Breast epithelium (tissue), 3 donors: ENCODE measurements at regions not wholly inside any gene's neighbourhood (a gene's known extent, or its start where the extent isn't known, plus 50 kb on each side); places are given as distances from the start of the nearest gene placed in this dataset.

Experiments
- POLR2A ChIP-seq: fragments of 450-650 bp; IDR thresholded peaks from one replicate; pipeline ENCODE4 v1.6.1; 2016; ENCODE audit warnings: antibody characterized with exemption, mild to moderate bottlenecking, moderate library complexity
- POLR2AphosphoS5 ChIP-seq, 3 donors: sonication (generic); formaldehyde crosslinking; IDR thresholded peaks; one replicate each; pipeline ENCODE4 v1.6.1; 2017; ENCODE audit warnings: antibody characterized with exemption in 3 of 3
- TF ChIP-seq, protein P1 (sequence below), 3 donors: fragments of 450-650 bp; IDR thresholded peaks; one replicate each; pipeline ENCODE4 v1.5.1; 2016 to 2017; ENCODE audit warnings: antibody characterized with exemption in 3 of 3, mild to moderate bottlenecking in 3 of 3, moderate library complexity in 3 of 3

DNA sequence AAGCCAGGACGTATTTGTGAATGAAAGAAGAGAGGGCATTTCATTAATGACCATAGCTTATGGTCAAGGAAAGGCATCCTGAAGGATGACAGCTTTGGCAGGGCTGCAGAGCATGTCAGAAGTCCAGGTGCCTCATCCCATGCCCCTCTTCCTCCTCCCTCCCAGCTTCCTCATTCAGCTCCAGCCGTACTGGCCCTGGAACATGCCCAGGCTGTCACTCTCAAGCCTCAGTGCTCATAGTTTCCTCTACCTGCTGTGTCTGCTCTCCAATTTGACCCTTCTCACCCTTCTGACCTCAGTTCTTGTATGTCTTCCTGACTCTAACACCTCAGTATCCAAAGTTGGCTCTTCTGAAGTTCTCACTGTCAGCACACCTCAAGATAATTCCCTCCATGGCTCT, 695.8 kb upstream of the HS6ST1 start:
- TF ChIP-seq, protein P1, sequence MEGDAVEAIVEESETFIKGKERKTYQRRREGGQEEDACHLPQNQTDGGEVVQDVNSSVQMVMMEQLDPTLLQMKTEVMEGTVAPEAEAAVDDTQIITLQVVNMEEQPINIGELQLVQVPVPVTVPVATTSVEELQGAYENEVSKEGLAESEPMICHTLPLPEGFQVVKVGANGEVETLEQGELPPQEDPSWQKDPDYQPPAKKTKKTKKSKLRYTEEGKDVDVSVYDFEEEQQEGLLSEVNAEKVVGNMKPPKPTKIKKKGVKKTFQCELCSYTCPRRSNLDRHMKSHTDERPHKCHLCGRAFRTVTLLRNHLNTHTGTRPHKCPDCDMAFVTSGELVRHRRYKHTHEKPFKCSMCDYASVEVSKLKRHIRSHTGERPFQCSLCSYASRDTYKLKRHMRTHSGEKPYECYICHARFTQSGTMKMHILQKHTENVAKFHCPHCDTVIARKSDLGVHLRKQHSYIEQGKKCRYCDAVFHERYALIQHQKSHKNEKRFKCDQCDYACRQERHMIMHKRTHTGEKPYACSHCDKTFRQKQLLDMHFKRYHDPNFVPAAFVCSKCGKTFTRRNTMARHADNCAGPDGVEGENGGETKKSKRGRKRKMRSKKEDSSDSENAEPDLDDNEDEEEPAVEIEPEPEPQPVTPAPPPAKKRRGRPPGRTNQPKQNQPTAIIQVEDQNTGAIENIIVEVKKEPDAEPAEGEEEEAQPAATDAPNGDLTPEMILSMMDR (IDR thresholded peaks at IDR 0.05) = no peak
- TF ChIP-seq POLR2A = no peak
- no peak for TF ChIP-seq POLR2AphosphoS5 (IDR thresholded peaks at IDR 0.05)
